Erythroblast (primary cell): ENCODE measurements at regions not wholly inside any gene's neighbourhood (a gene's known extent, or its start where the extent isn't known, plus 50 kb on each side); places are given as distances from the start of the nearest gene placed in this dataset.

Source experiments
- GATA1 ChIP-seq: IDR thresholded peaks from 2 replicates; pipeline ENCODE4 v1.6.1; 2011; ENCODE audit warnings: low read depth, mild to moderate bottlenecking, control low read depth, low read length, moderate library complexity
- POLR2A ChIP-seq: IDR thresholded peaks from 2 replicates; pipeline ENCODE4 v1.6.1; 2011; ENCODE audit warnings: mild to moderate bottlenecking, low read length

DNA sequence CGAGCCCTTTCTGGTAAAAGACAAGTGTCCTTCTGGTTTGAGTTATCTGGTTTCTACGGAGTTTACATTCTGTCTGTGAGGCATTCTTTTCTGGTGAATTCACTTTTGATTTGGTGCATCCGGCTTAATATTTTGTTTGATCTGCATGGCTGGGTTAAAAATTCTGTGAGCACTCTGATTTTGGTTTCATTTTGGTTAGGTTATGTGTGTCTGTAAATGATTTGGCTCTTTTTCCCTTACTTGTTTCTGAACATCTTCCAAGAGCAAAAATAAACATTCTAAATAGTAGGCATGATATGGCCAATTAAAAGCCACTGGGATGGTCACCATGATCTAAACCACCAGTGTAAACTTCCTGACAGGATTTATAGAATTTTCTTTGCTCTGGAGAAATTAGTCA lies 85.7 kb upstream of the PTPN13 start:
- TF ChIP-seq POLR2A, result no peak
- no peak for TF ChIP-seq GATA1
